Endothelial cell of hepatic sinusoid (primary cell): ENCODE measurements at regions not wholly inside any gene's neighbourhood (a gene's known extent, or its start where the extent isn't known, plus 50 kb on each side); places are given as distances from the start of the nearest gene placed in this dataset.

Experiments used
- in situ Hi-C: cut with HindIII; loops from 2 replicates; pipeline ENCODE4 v1.10.0; 2017; ENCODE audit warnings: low sequenced_read_pairs

DNA sequence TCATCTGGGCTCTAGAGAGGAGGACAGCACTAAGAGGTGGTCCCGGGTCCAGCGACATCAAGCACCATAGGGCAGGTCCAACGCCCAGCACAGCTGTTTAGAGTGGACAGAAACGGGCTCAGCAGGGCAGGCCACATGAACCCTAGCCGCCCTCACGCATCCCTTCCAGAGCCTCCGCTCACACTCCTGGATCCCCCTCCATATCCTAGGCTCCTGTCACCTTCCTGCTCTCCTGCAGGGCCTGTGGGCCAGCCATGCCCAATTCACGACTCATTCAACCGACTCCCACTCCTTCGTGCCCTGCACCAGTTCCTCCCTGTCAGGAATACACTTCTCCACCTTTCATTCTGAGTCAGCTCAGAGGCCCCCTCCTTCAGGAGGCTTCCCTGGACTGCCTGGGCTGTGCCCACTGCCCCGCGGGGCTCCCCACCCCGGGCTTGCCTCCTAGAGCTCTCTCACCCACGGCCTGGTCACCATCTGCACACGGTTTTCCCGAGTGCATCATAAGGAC lies 90.2 kb downstream of the LINGO1 start:
- in situ Hi-C loops: loop anchor here (10.0 to 25.0 kb wide), 3 partner anchors 62 to 580 kb away; no protein-coding TSS in a partner anchor

DNA sequence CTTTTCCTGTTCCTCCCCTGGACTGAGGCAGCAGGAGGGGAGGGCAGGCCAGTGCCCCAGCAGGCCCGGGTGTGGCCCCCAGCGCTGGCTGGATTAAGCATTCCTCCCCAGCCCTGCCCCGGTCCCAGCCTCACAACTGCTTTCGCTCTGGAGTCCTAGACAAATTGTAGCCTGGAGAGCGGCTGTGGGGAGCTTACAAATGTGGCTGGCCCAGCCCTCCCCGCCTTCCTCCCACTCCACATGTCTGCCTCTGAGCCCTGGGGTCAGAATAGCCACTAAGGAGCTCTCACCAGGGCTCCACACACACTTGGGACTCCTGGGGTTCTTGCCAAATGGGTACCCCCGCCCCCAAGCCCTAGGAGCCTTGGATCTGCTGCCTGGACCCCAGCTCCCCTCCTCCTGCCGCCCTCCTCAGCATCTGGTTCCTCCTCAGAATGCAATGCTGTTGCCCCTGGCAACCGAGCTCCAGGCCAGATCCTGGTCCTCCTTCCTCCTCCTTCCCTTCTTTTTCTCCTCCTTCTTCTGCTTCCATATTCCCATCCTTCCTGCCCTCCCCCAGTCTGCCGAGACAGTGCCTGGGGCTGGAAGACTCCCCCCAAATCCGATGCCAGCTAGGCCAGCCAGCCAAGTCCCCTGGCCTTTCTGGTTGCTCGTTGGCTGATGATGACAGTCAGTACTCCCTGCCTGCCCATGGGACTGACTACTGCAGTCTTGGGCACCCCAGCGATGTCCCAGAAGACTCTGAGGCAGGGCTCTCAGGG lies 91.1 kb downstream of the LINGO1 start:
- in situ Hi-C loops: loop anchor here (10.0 to 25.0 kb wide), 3 partner anchors 63 to 579 kb away; no protein-coding TSS in a partner anchor

DNA sequence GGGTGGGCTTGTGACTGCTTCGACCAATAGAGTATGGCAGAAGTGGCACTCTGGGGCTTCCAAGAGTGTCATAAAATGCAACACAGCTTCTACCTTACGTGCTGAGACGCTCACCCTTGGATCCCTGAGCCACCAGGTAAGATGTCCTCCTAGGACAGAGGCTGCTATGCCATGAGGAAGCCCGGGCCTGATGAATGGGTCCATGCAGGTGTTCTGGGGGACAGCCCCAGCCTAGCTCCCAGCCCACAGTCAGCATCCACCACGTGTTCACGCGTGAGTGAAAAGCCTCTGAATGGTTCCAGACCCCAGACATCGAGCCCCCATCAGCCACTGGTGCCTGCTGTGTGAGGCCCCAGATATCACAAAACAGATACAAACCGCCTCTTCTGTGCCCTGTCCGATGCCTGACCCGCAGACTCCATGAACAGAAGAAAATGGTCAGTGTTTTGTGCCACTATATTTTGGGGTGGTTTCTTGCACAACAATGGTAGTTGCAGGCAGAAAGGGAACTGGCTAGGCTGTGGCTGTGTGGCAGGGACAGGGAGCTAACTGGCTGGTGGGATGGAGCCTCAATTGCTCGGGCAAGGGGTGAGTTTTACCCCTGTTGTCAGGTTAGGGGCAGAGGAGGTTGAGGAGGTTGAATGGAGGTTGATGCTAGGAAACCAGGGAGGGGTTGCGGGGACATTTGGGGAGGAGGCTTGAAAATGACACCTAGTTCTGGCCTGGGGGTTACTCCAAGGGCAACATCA lies 92.2 kb downstream of the LINGO1 start:
- in situ Hi-C loops: loop anchor here (10.0 to 25.0 kb wide), 3 partner anchors 64 to 578 kb away; no protein-coding TSS in a partner anchor

DNA sequence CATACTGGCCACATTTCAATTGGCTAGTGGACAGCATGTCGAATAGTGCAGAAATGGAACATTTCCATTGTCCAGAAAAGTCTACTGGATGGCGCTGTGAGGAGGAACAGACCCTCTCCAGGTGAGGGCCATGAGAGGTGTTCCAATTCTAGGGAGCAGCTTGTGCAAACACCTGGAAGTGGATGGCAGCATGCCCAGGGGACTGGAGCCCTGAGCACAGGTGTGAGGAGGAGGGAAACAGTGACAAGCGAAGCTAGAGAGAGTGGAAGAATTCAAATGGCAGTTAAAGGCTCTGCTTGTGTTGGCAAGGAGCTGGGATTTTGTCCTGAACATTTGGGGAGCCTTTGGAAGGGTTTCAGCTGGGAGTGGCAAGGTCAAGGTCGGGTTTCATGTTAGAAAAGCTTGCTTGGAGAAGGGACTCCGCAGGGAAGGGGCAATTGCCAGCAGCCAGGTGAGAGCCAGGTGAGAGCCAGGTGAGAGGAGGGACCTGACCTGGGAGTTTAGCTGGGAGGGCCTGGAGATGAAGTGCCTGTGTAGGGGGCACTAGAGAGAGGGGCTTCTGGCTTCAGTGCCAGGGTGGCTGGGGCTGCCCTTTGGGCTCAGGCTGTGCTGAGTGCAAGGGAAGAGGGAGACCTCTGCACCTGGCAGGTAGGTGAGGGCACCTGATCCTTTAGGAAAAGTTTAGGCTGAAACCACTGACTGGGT lies 93.8 kb downstream of the LINGO1 start:
- in situ Hi-C loops: loop anchor here (5.0 to 25.0 kb wide), 7 partner anchors 37 to 577 kb away; partner anchors contain the start of genes HMG20A and PEAK1

DNA sequence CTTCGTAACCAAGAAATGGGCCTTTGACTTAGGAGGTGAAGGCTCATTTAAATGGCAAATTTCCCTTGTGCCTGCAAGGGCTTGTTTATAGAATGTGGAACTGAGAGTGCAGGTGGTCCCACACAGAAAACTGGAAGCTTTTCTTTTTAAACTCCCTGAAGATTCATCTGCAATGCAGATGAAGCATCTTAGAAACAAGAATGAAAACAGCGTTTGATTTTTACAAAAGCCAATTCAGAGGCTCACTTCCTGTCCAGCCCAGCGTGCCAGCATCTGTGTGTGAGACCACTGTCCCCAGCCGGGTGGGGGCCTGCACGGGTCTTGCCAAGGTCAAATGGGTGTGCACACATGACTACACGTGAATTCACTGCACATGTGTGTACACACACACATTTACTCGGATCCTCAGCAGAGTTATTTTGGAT lies 94.7 kb downstream of the LINGO1 start:
- in situ Hi-C loops: loop anchor here (5.0 to 25.0 kb wide), 7 partner anchors 36 to 576 kb away; partner anchors contain the start of genes HMG20A and PEAK1

DNA sequence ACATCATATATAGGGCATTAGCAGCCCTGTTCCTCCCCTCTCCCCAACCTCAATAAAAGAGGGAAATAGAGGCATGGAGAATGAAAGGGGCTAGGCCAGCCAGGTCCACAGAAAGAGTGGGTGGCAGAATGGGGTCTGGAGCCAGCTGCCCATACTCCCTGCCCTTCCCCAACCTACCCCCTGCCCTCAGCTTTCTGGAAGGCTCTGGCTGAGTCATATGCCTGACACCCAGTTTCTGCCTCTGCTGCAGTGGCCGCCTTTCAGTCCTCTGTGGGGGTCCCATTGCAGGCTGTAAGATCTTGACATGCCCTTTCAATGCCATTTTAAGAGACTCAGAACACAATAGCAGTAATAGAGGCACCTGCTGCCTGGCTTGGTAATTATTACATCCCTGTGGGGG lies 95.7 kb downstream of the LINGO1 start:
- in situ Hi-C loops: loop anchor here (5.0 to 25.0 kb wide), 7 partner anchors 35 to 575 kb away; partner anchors contain the start of genes HMG20A and PEAK1

DNA sequence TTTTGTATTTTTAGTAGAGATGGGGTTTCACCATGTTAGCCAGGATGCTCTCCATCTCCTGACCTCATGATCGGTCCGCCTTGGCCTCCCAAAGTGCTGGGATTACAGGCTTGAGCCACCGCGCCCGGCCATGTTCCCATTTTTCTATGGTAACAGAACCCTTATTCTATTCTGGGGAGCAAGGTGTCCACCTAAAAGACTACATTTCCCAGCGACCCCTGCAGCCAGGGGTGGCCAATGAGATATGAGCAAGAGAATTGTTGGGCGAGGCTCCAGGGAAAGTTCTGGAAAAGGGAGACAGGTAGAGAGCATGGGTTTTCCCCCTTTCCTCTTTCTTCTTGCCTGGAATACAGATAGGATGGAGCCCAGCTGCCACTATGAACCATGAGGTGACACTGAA lies 96.9 kb downstream of the LINGO1 start:
- in situ Hi-C loops: loop anchor here (5.0 to 25.0 kb wide), 7 partner anchors 34 to 574 kb away; partner anchors contain the start of genes HMG20A and PEAK1
